Upper lobe of left lung (tissue), 4 donors: ENCODE measurements at regions not wholly inside any gene's neighbourhood (a gene's known extent, or its start where the extent isn't known, plus 50 kb on each side); places are given as distances from the start of the nearest gene placed in this dataset.

ENCODE experiments used
- CTCF ChIP-seq, 6 experiments: fragments of 450-650 bp in 4 of 6; fragments of 200-600 bp in 2 of 6; sonication (generic) in 2 of 6; IDR thresholded peaks; one replicate each; pipeline ENCODE4 v1.5.1; 2016 to 2019; ENCODE audit warnings: antibody characterized with exemption in 6 of 6
- POLR2A ChIP-seq, 4 donors: fragments of 450-650 bp; IDR thresholded peaks; one replicate each; pipeline ENCODE4 v1.5.1; 2016 to 2017; ENCODE audit warnings: antibody characterized with exemption in 4 of 4, mild to moderate bottlenecking in 2 of 4

DNA sequence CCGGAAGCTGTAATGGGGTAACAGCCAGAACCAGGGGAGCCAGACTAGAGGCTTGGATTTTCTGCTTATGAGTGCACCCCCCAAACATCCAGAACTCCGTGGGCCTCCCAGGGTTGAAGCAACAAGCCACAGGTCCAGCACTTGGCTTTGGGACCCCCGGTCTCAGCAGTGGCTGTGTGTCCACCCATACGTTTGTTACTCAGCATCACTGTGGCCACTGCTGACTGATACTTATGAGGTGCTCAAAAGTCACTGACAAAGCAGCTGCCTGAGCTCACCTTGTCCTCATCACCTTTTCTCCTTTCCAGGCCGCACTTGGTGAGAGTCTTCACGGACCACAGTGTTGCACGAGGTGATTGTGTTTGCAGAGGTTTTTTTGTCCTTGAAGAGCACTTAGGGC lies 145.6 kb upstream of the RFLNA start:
- no peak for TF ChIP-seq CTCF (IDR thresholded peaks at IDR 0.05)
- no peak for TF ChIP-seq POLR2A (IDR thresholded peaks at IDR 0.05)
